OCI-LY3 (cell line): ENCODE measurements at regions not wholly inside any gene's neighbourhood (a gene's known extent, or its start where the extent isn't known, plus 50 kb on each side); places are given as distances from the start of the nearest gene placed in this dataset.
"Not testable (repeated sequence)": the region's sequence is repeated elsewhere in the genome, so short reads cannot be mapped to it uniquely, and the experiment has no call there.

Source experiments
- H2AFZ ChIP-seq: fragments of 200-600, 300-600 bp; shearing (Covaris generic); 2 replicates; pipeline ENCODE4 v1.6.0; 2014; ENCODE audit warnings: antibody characterized with exemption, low read depth, low read length
- H3K27ac ChIP-seq: fragments of 200-600, 300-600 bp; sonication (generic); 2 replicates; pipeline ENCODE4 v1.5.1; 2014; ENCODE audit warnings: mild to moderate bottlenecking, low read length, moderate library complexity, mixed read lengths
- H3K27me3 ChIP-seq: fragments of 200-600, 300-600 bp; sonication (generic); 2 replicates; pipeline ENCODE4 v1.6.1; 2014; ENCODE audit warnings: low read depth, low read length, mixed read lengths
- H3K36me3 ChIP-seq: fragments of 200-600, 300-600 bp; sonication (generic); replicated peaks from 2 replicates; pipeline ENCODE3; 2014; ENCODE audit warnings: low read depth, low read length, mixed read lengths
- H3K4me1 ChIP-seq: fragments of 300-600, 200-600 bp; sonication (generic); 2 replicates; pipeline ENCODE4 v1.6.1; 2014; ENCODE audit warnings: low read length, mixed read lengths
- H3K4me2 ChIP-seq: fragments of 200-600, 300-600 bp; sonication (generic); 2 replicates; pipeline ENCODE4 v1.6.1; 2014; ENCODE audit warnings: low read length, mixed read lengths
- H3K4me3 ChIP-seq: fragments of 300-600, 200-600 bp; sonication (generic); 2 replicates; pipeline ENCODE4 v1.5.1; 2014; ENCODE audit warnings: antibody characterized with exemption, mild to moderate bottlenecking, low read length, moderate library complexity
- H3K79me2 ChIP-seq: fragments of 300-600, 200-600 bp; shearing (Covaris generic); 2 replicates; pipeline ENCODE4 v1.6.1; 2014; ENCODE audit warnings: mild to moderate bottlenecking, low read length, mixed read lengths
- H3K9ac ChIP-seq: fragments of 300-600, 200-600 bp; shearing (Covaris generic); 2 replicates; pipeline ENCODE4 v1.6.0; 2014; ENCODE audit warnings: mild to moderate bottlenecking, low read length, moderate library complexity
- H3K9me3 ChIP-seq: fragments of 200-600, 300-600 bp; shearing (Covaris generic); 2 replicates; pipeline ENCODE4 v1.6.1; 2014; ENCODE audit warnings: low read length, mixed read lengths; ENCODE audit not compliant: insufficient read depth
- H4K20me1 ChIP-seq: fragments of 200-600, 300-600 bp; sonication (generic); 2 replicates; pipeline ENCODE4 v1.6.1; 2016; ENCODE audit warnings: low read length, mixed read lengths; ENCODE audit not compliant: insufficient read depth
- CTCF ChIP-seq: fragments of 200-600, 300-600 bp; sonication (generic); IDR thresholded peaks from 2 replicates; pipeline ENCODE4 v1.5.1; 2014; ENCODE audit warnings: antibody characterized with exemption, low read length, low read depth
- EZH2phosphoT487 ChIP-seq: fragments of 200-600 bp; shearing (Covaris generic); IDR thresholded peaks from 2 replicates; pipeline ENCODE4 v1.6.1; 2018; ENCODE audit warnings: antibody characterized with exemption, mixed run types, low read depth

GRCh38 chr22:40094485-40094884 lies 83.2 kb upstream of the TNRC6B start:
- H3K4me1 ChIP-seq = peaks cover 7% of the 10 kb centered on the region; the same call in 1 of the 2 replicates
- no peaks in the 10 kb centered on the region for H3K9me3 ChIP-seq
- H3K4me2 ChIP-seq = 0 out of 2 replicates have a peak overlapping the region, but pooled peaks have one; percentile 5
- H2AFZ ChIP-seq = no peak overlapping the region
- peaks cover 16% of the 10 kb centered on the region; the same call in 1 of the 2 replicates for H4K20me1 ChIP-seq
- no peak overlapping the region for H3K9ac ChIP-seq
- no peaks in the 10 kb centered on the region for H3K36me3 ChIP-seq
- no peaks in the 10 kb centered on the region for H3K79me2 ChIP-seq
- TF ChIP-seq EZH2phosphoT487 = no peak
- no peak for TF ChIP-seq CTCF
- H3K27me3 ChIP-seq = no peaks in the 10 kb centered on the region
- H3K27ac ChIP-seq = no peak overlapping the region
- no peak overlapping the region for H3K4me3 ChIP-seq

- peaks cover 11% of the 10 kb centered on the region for H3K4me1 ChIP-seq
- H3K27ac ChIP-seq, H3K79me2 ChIP-seq, H3K4me2 ChIP-seq, H3K9me3 ChIP-seq, H3K9ac ChIP-seq, H3K27me3 ChIP-seq, H2AFZ ChIP-seq, H3K36me3 ChIP-seq, H3K4me3 ChIP-seq: not testable (repeated sequence)
- peaks cover 17% of the 10 kb centered on the region; the same call in 1 of the 2 replicates for H4K20me1 ChIP-seq
Measured at GRCh38 chr22:40099887-40100286, 77.8 kb upstream of the TNRC6B start.

GRCh38 chr22:40105755-40106154 lies 72.0 kb upstream of the TNRC6B start:
- Histone ChIP-seq H3K79me2 (0 out of 2 replicates have a peak, but pooled peaks cover 6% of the 10 kb centered on the region), H2AFZ (no peak overlapping the region)
- TF ChIP-seq CTCF (no peak), EZH2phosphoT487 (no peak)

GRCh38 chr22:40107244-40107643 lies 70.5 kb upstream of the TNRC6B start:
- Histone ChIP-seq H3K4me1 (peaks cover 16% of the 10 kb centered on the region), H3K9me3 (no peaks in the 10 kb centered on the region), H3K4me2 (peak overlapping the region; percentile 45), H3K36me3 (no peaks in the 10 kb centered on the region), H3K27me3 (no peaks in the 10 kb centered on the region), H3K9ac (no peak overlapping the region), H3K4me3 (peak overlapping the region; percentile 6; the same call in 1 of the 2 replicates), H4K20me1 (peaks cover 11% of the 10 kb centered on the region; the same call in 1 of the 2 replicates), H2AFZ (no peak overlapping the region), H3K27ac (no peak overlapping the region), H3K79me2 (0 out of 2 replicates have a peak, but pooled peaks cover 6% of the 10 kb centered on the region)
- TF ChIP-seq CTCF (no peak), EZH2phosphoT487 (no peak)

More at GRCh38 chr22:40105755-40106154, 72.0 kb upstream of the TNRC6B start:
- Histone ChIP-seq H3K4me1 (peaks cover 27% of the 10 kb centered on the region), H3K27ac (no peak overlapping the region), H3K4me2 (no peak overlapping the region), H3K27me3 (no peaks in the 10 kb centered on the region), H3K9ac (no peak overlapping the region), H3K4me3 (no peak overlapping the region), H3K9me3 (no peaks in the 10 kb centered on the region), H4K20me1 (peaks cover 12% of the 10 kb centered on the region; the same call in 1 of the 2 replicates), H3K36me3 (no peaks in the 10 kb centered on the region)
